Liver (tissue), 8 donors: ENCODE measurements at regions not wholly inside any gene's neighbourhood (a gene's known extent, or its start where the extent isn't known, plus 50 kb on each side); places are given as distances from the start of the nearest gene placed in this dataset.

ENCODE experiments used
- DNase-seq: peaks from one replicate; pipeline ENCODE4 v3.0.0-alpha.2; 2017; ENCODE audit warnings: low spot score
- H3K27ac ChIP-seq, 2 donors: one replicate each; pipeline ENCODE4 v1.7.0; 2013; ENCODE audit warnings: inconsistent platforms in 2 of 2, low read length in 2 of 2, control low read depth in 1 of 2, low read depth in 1 of 2, mild to moderate bottlenecking in 1 of 2
- H3K27me3 ChIP-seq, 4 donors: one replicate each; pipeline versions ENCODE4 v1.6.1 to v1.7.0; 2013; ENCODE audit warnings: low read length in 3 of 4, inconsistent platforms in 1 of 4, mild to moderate bottlenecking in 1 of 4, moderate library complexity in 1 of 4; ENCODE audit not compliant: control insufficient read depth in 4 of 4, insufficient read depth in 4 of 4
- H3K36me3 ChIP-seq, 4 donors: one replicate each; pipeline versions ENCODE4 v1.6.1 to v1.7.0; 2013; ENCODE audit warnings: low read length in 3 of 4, mild to moderate bottlenecking in 3 of 4, low read depth in 1 of 4, moderate library complexity in 1 of 4; ENCODE audit not compliant: control insufficient read depth in 4 of 4, insufficient read depth in 3 of 4
- H3K4me1 ChIP-seq, 4 donors: one replicate each; pipeline versions ENCODE4 v1.6.1 to v1.7.0; 2013; ENCODE audit warnings: low read length in 3 of 4, mild to moderate bottlenecking in 3 of 4, moderate library complexity in 1 of 4; ENCODE audit not compliant: control insufficient read depth in 4 of 4, insufficient read depth in 4 of 4
- H3K4me3 ChIP-seq, 3 donors: one replicate each; pipeline versions ENCODE4 v1.6.1 to v1.7.0; 2013; ENCODE audit warnings: low read length in 3 of 3, control low read depth in 1 of 3, low read depth in 1 of 3, mild to moderate bottlenecking in 1 of 3
- H3K9ac ChIP-seq, 2 donors: one replicate each; pipeline ENCODE4 v1.7.0; 2013; ENCODE audit warnings: low read length in 2 of 2, mild to moderate bottlenecking in 2 of 2, moderate library complexity in 2 of 2, control low read depth in 1 of 2, low read depth in 1 of 2
- H3K9me3 ChIP-seq, 4 donors: one replicate each; pipeline versions ENCODE4 v1.6.1 to v1.7.0; 2013; ENCODE audit warnings: low read length in 3 of 4; ENCODE audit not compliant: control insufficient read depth in 4 of 4
- EGR1 ChIP-seq, 2 donors: IDR thresholded peaks; 2 replicates each; pipeline ENCODE4 v1.6.1; 2016 to 2018; ENCODE audit warnings: antibody characterized with exemption in 2 of 2, low read depth in 2 of 2
- FOXA1 ChIP-seq: IDR thresholded peaks from 2 replicates; pipeline ENCODE4 v1.6.1; 2016; ENCODE audit warnings: antibody characterized with exemption
- FOXA2 ChIP-seq: IDR thresholded peaks from 2 replicates; pipeline ENCODE4 v1.6.1; 2016; ENCODE audit warnings: antibody characterized with exemption
- GABPA ChIP-seq, 2 donors: IDR thresholded peaks in 1 of 2; conservative IDR thresholded peaks in 1 of 2; 2 replicates each; pipeline ENCODE4 v1.6.1; 2016; ENCODE audit warnings: antibody characterized with exemption in 2 of 2, mild to moderate bottlenecking in 1 of 2, moderate library complexity in 1 of 2
- HNF4A ChIP-seq, 2 donors: conservative IDR thresholded peaks; 2 replicates each; pipeline ENCODE4 v1.6.1; 2016; ENCODE audit warnings: antibody characterized with exemption in 2 of 2, mild to moderate bottlenecking in 2 of 2
- HNF4G ChIP-seq: IDR thresholded peaks from 2 replicates; pipeline ENCODE4 v1.6.1; 2016; ENCODE audit warnings: antibody characterized with exemption
- JUND ChIP-seq, 2 donors: IDR thresholded peaks; 2 replicates each; pipeline ENCODE4 v1.6.1; 2016; ENCODE audit warnings: antibody characterized with exemption in 2 of 2
- NR2F2 ChIP-seq: IDR thresholded peaks from 2 replicates; pipeline ENCODE4 v1.6.1; 2016; ENCODE audit warnings: antibody characterized with exemption
- RAD21 ChIP-seq, 2 donors: IDR thresholded peaks; 2 replicates each; pipeline ENCODE4 v1.6.1; 2016; ENCODE audit warnings: antibody characterized with exemption in 2 of 2, mild to moderate bottlenecking in 2 of 2
- RXRA ChIP-seq, 2 donors: IDR thresholded peaks; 2 replicates each; pipeline ENCODE4 v1.6.1; 2017 to 2018; ENCODE audit warnings: antibody characterized with exemption in 2 of 2, mild to moderate bottlenecking in 1 of 2
- SP1 ChIP-seq: IDR thresholded peaks from 2 replicates; pipeline ENCODE4 v1.6.1; 2018; ENCODE audit warnings: antibody characterized with exemption, mild to moderate bottlenecking
- TAF1 ChIP-seq: conservative IDR thresholded peaks from 2 replicates; pipeline ENCODE4 v1.6.1; 2016; ENCODE audit warnings: antibody characterized with exemption, mild to moderate bottlenecking
- YY1 ChIP-seq: IDR thresholded peaks from 2 replicates; pipeline ENCODE4 v1.6.1; 2016; ENCODE audit warnings: antibody characterized with exemption, mild to moderate bottlenecking
- WGBS: extraction: QIAGEN DNeasy Blood & Tissue Kit; methylation state at CpG from one replicate; pipeline ENCODE4 v1.1.7; 2013; 5-methylcytosine and 5-hydroxymethylcytosine counted together
- TF ChIP-seq, protein P1 (sequence below): fragments of 150-350 bp; IDR thresholded peaks from 2 replicates; pipeline ENCODE4 v1.5.1; 2017; ENCODE audit warnings: improper control_type of control experiment, low read depth, low read length; ENCODE audit not compliant: missing input control
- TF ChIP-seq, protein P2 (sequence below): IDR thresholded peaks from 2 replicates; pipeline ENCODE4 v1.6.1; 2016; ENCODE audit warnings: antibody characterized with exemption
- TF ChIP-seq, protein P3 (sequence below): IDR thresholded peaks from 2 replicates; pipeline ENCODE4 v1.6.1; 2016; ENCODE audit warnings: antibody characterized with exemption, mild to moderate bottlenecking
- TF ChIP-seq, protein P4 (sequence below): IDR thresholded peaks from 2 replicates; pipeline ENCODE4 v1.6.1; 2016; ENCODE audit warnings: antibody characterized with exemption
- TF ChIP-seq, protein P5 (sequence below): IDR thresholded peaks from 2 replicates; pipeline ENCODE4 v1.6.1; 2016; ENCODE audit warnings: antibody characterized with exemption
- donor health status: healthy.
- donor health status: healthy.
- donor health status: healthy.
- donor health status: healthy.
- donor health status: healthy.

DNA sequence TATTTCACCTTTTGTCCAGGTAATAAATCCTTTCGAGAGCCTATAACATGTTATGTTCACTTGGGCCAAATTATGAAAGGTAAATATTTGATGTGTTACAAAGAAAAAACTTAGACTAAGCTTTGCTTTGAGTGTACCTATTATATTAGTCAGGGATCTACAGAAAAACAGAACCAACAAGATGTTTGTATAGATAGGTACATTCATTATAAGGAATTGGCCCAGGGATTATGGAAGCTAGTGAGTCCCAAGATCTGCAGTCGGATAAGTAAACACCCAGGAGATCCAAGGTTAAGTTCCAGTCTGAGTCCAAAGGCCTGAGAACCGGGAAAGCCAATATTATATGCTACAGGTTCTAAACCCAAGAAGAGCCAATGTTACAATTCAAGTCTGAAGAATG, 234.5 kb downstream of the NRIP1 start:
- Histone ChIP-seq H3K27ac (no peak overlapping the region), H3K27me3 (no peaks in the 10 kb centered on the region), H3K4me3 (no peak overlapping the region), H3K9me3 (no peaks in the 10 kb centered on the region), H3K9ac (no peak overlapping the region), H3K36me3 (no peaks in the 10 kb centered on the region), H3K4me1 (no peaks in the 10 kb centered on the region)
- DNase-seq: no peak
- no peak for TF ChIP-seq NR2F2
- TF ChIP-seq EGR1 (IDR thresholded peaks at IDR 0.05; ENCODE audit: low read depth in 2 of 2): no peak
- no peak for TF ChIP-seq FOXA1
- TF ChIP-seq FOXA2: no peak
- TF ChIP-seq HNF4G: no peak
- no peak for TF ChIP-seq RXRA (IDR thresholded peaks at IDR 0.05)
- TF ChIP-seq SP1: no peak
- WGBS: 73% methylated on average over 3 of the region's 3 CpGs

DNA sequence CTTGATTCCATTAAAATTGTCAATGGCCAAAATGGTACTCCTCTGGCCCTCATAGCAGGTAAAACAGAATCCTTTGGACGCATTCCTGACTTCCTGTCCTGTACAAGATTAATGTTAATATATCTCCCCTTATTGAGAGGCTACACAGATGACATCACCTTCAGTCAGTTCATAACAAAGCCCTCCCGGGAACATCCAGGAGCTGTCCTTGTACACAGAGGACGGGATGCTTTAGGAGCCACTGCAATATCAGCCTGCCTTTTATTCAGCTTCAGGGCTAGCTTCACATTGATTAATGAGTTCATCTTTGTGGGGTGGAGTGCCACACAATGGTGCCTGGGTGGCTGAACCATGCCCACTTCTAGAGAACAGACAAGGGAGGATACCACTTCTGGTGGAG, 235.1 kb downstream of the NRIP1 start:
- no peaks in the 10 kb centered on the region for H3K27me3 ChIP-seq
- H3K36me3 ChIP-seq: no peaks in the 10 kb centered on the region
- H3K9me3 ChIP-seq: no peaks in the 10 kb centered on the region
- no peak overlapping the region for H3K4me3 ChIP-seq
- 91% methylated on average over 3 of the region's 3 CpGs for WGBS
- no peak for DNase-seq
- H3K9ac ChIP-seq: no peak overlapping the region
- no peak overlapping the region for H3K27ac ChIP-seq
- TF ChIP-seq RAD21 (IDR thresholded peaks at IDR 0.05) (no peak), HNF4A (conservative IDR thresholded peaks at IDR 0.05) (no peak), TAF1 (no peak), GABPA (IDR thresholded peaks at IDR 0.05 in 1 of 2, conservative IDR thresholded peaks at IDR 0.05 in 1 of 2) (no peak), SP1 (no peak), JUND (IDR thresholded peaks at IDR 0.05) (no peak), FOXA1 (no peak), HNF4G (no peak), FOXA2 (no peak), RXRA (IDR thresholded peaks at IDR 0.05) (no peak), YY1 (no peak), NR2F2 (no peak), EGR1 (IDR thresholded peaks at IDR 0.05; ENCODE audit: low read depth in 2 of 2) (no peak)
- TF ChIP-seq, protein P1, sequence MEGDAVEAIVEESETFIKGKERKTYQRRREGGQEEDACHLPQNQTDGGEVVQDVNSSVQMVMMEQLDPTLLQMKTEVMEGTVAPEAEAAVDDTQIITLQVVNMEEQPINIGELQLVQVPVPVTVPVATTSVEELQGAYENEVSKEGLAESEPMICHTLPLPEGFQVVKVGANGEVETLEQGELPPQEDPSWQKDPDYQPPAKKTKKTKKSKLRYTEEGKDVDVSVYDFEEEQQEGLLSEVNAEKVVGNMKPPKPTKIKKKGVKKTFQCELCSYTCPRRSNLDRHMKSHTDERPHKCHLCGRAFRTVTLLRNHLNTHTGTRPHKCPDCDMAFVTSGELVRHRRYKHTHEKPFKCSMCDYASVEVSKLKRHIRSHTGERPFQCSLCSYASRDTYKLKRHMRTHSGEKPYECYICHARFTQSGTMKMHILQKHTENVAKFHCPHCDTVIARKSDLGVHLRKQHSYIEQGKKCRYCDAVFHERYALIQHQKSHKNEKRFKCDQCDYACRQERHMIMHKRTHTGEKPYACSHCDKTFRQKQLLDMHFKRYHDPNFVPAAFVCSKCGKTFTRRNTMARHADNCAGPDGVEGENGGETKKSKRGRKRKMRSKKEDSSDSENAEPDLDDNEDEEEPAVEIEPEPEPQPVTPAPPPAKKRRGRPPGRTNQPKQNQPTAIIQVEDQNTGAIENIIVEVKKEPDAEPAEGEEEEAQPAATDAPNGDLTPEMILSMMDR: no peak
- TF ChIP-seq, protein P2, sequence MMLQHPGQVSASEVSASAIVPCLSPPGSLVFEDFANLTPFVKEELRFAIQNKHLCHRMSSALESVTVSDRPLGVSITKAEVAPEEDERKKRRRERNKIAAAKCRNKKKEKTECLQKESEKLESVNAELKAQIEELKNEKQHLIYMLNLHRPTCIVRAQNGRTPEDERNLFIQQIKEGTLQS: no peak
- TF ChIP-seq, protein P3, sequence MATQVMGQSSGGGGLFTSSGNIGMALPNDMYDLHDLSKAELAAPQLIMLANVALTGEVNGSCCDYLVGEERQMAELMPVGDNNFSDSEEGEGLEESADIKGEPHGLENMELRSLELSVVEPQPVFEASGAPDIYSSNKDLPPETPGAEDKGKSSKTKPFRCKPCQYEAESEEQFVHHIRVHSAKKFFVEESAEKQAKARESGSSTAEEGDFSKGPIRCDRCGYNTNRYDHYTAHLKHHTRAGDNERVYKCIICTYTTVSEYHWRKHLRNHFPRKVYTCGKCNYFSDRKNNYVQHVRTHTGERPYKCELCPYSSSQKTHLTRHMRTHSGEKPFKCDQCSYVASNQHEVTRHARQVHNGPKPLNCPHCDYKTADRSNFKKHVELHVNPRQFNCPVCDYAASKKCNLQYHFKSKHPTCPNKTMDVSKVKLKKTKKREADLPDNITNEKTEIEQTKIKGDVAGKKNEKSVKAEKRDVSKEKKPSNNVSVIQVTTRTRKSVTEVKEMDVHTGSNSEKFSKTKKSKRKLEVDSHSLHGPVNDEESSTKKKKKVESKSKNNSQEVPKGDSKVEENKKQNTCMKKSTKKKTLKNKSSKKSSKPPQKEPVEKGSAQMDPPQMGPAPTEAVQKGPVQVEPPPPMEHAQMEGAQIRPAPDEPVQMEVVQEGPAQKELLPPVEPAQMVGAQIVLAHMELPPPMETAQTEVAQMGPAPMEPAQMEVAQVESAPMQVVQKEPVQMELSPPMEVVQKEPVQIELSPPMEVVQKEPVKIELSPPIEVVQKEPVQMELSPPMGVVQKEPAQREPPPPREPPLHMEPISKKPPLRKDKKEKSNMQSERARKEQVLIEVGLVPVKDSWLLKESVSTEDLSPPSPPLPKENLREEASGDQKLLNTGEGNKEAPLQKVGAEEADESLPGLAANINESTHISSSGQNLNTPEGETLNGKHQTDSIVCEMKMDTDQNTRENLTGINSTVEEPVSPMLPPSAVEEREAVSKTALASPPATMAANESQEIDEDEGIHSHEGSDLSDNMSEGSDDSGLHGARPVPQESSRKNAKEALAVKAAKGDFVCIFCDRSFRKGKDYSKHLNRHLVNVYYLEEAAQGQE: no peak
- TF ChIP-seq, protein P4, sequence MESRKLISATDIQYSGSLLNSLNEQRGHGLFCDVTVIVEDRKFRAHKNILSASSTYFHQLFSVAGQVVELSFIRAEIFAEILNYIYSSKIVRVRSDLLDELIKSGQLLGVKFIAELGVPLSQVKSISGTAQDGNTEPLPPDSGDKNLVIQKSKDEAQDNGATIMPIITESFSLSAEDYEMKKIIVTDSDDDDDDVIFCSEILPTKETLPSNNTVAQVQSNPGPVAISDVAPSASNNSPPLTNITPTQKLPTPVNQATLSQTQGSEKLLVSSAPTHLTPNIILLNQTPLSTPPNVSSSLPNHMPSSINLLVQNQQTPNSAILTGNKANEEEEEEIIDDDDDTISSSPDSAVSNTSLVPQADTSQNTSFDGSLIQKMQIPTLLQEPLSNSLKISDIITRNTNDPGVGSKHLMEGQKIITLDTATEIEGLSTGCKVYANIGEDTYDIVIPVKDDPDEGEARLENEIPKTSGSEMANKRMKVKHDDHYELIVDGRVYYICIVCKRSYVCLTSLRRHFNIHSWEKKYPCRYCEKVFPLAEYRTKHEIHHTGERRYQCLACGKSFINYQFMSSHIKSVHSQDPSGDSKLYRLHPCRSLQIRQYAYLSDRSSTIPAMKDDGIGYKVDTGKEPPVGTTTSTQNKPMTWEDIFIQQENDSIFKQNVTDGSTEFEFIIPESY: no peak
- TF ChIP-seq, protein P5, sequence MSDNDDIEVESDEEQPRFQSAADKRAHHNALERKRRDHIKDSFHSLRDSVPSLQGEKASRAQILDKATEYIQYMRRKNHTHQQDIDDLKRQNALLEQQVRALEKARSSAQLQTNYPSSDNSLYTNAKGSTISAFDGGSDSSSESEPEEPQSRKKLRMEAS: no peak
- no peaks in the 10 kb centered on the region for H3K4me1 ChIP-seq
